CD14-positive monocyte (primary cell): ENCODE measurements at regions not wholly inside any gene's neighbourhood (a gene's known extent, or its start where the extent isn't known, plus 50 kb on each side); places are given as distances from the start of the nearest gene placed in this dataset.

Experiments
- DNase-seq, 3 donors: peaks; one replicate each; pipeline ENCODE4 v3.0.0-alpha.2; 2011 to 2022
- H2AFZ ChIP-seq: 2 replicates; pipeline ENCODE4 v1.6.0; 2012; ENCODE audit warnings: mild to moderate bottlenecking, low read depth, low read length, inconsistent platforms; ENCODE audit not compliant: insufficient read depth, poor library complexity, severe bottlenecking
- H3K27ac ChIP-seq, 2 donors: 1 replicate in 1 of 2; 2 replicates in 1 of 2; pipeline ENCODE4 v1.5.1; 2012 to 2013; ENCODE audit warnings: low read length in 2 of 2, control low read depth in 1 of 2, inconsistent platforms in 1 of 2, low read depth in 1 of 2, mild to moderate bottlenecking in 1 of 2
- H3K27me3 ChIP-seq, 2 donors: one replicate each; pipeline versions ENCODE4 v1.6.0 to v1.6.1; 2011 to 2013; ENCODE audit warnings: low read length in 2 of 2; ENCODE audit not compliant: control insufficient read depth in 2 of 2, insufficient read depth in 2 of 2
- H3K36me3 ChIP-seq, 2 donors: replicated peaks in 1 of 2; 1 replicate in 1 of 2; 2 replicates in 1 of 2; pipeline versions ENCODE4 v1.5.1 to v1.6.1; 2012 to 2013; ENCODE audit warnings: low read length in 2 of 2, control low read depth in 1 of 2, inconsistent platforms in 1 of 2, mild to moderate bottlenecking in 1 of 2; ENCODE audit not compliant: insufficient read depth in 2 of 2, control insufficient read depth in 1 of 2
- H3K4me1 ChIP-seq, 2 donors: 1 replicate in 1 of 2; 2 replicates in 1 of 2; pipeline versions ENCODE4 v1.5.1 to v1.6.1; 2012 to 2013; ENCODE audit warnings: low read length in 2 of 2, control low read depth in 1 of 2, inconsistent platforms in 1 of 2, mild to moderate bottlenecking in 1 of 2, moderate library complexity in 1 of 2; ENCODE audit not compliant: insufficient read depth in 2 of 2, control insufficient read depth in 1 of 2
- H3K4me2 ChIP-seq: replicated peaks from 2 replicates; pipeline ENCODE3; 2012; ENCODE audit warnings: low read length, moderate library complexity, mild to moderate bottlenecking; ENCODE audit not compliant: poor library complexity, severe bottlenecking; ENCODE audit errors: extremely low read depth
- H3K4me3 ChIP-seq, 3 experiments: fragments of 200-600 bp in 1 of 3; sonication (generic) in 1 of 3; replicated peaks in 1 of 3; 1 replicate in 2 of 3; 2 replicates in 1 of 3; pipeline ENCODE4 v1.5.1; 2011 to 2013; ENCODE audit warnings: low read length in 3 of 3, mild to moderate bottlenecking in 3 of 3, control low read depth in 2 of 3, low read depth in 2 of 3, inconsistent platforms in 1 of 3, moderate library complexity in 1 of 3
- H3K79me2 ChIP-seq: 2 replicates; pipeline ENCODE4 v1.6.0; 2012; ENCODE audit warnings: mild to moderate bottlenecking, control low read depth, inconsistent platforms, low read length, moderate library complexity; ENCODE audit not compliant: insufficient read depth
- H3K9ac ChIP-seq: 2 replicates; pipeline ENCODE4 v1.6.0; 2017; ENCODE audit warnings: low read length, mild to moderate bottlenecking; ENCODE audit not compliant: insufficient read depth, poor library complexity, severe bottlenecking
- H3K9me3 ChIP-seq, 2 donors: replicated peaks in 1 of 2; 1 replicate in 1 of 2; 2 replicates in 1 of 2; pipeline versions ENCODE4 v1.5.1 to v1.6.1; 2012 to 2013; ENCODE audit warnings: low read length in 2 of 2, control low read depth in 1 of 2; ENCODE audit not compliant: control insufficient read depth in 1 of 2, insufficient read depth in 1 of 2
- H4K20me1 ChIP-seq: 2 replicates; pipeline ENCODE4 v1.6.0; 2012; ENCODE audit warnings: mild to moderate bottlenecking, low read length, control low read depth, moderate library complexity; ENCODE audit not compliant: insufficient read depth
- H3K27ac Mint-ChIP-seq, 7 donors: one replicate each; pipeline ENCODE4 v1.8.0; 2020; ENCODE audit warnings: mild to moderate bottlenecking in 7 of 7, mixed read lengths in 7 of 7, moderate library complexity in 6 of 7, inconsistent platforms in 2 of 7
- H3K27me3 Mint-ChIP-seq, 3 donors: one replicate each; pipeline ENCODE4 v1.8.0; 2021 to 2022; ENCODE audit warnings: low read depth in 3 of 3, mild to moderate bottlenecking in 3 of 3, mixed read lengths in 3 of 3, moderate library complexity in 3 of 3, inconsistent platforms in 1 of 3
- H3K36me3 Mint-ChIP-seq, 2 donors: one replicate each; pipeline ENCODE4 v1.8.0; 2020; ENCODE audit warnings: mixed read lengths in 2 of 2, inconsistent platforms in 1 of 2, mild to moderate bottlenecking in 1 of 2
- H3K4me1 Mint-ChIP-seq: one replicate; pipeline ENCODE4 v1.8.0; 2020; ENCODE audit warnings: mild to moderate bottlenecking, mixed read lengths
- H3K4me3 Mint-ChIP-seq, 2 donors: one replicate each; pipeline ENCODE4 v1.8.0; 2020; ENCODE audit warnings: mild to moderate bottlenecking in 2 of 2, mixed read lengths in 2 of 2, moderate library complexity in 1 of 2
- H3K9me3 Mint-ChIP-seq, 7 donors: one replicate each; pipeline ENCODE4 v1.8.0; 2020 to 2022; ENCODE audit warnings: mixed read lengths in 7 of 7, mild to moderate bottlenecking in 6 of 7, moderate library complexity in 6 of 7, inconsistent platforms in 2 of 7
- CTCF ChIP-seq: fragments of 200-600 bp; IDR thresholded peaks from one replicate; pipeline ENCODE4 v1.8.0; 2022; ENCODE audit warnings: antibody characterized with exemption, mild to moderate bottlenecking
- WGBS: methylation state at CpG from one replicate; pipeline ENCODE4 v1.1.5; 2013; ENCODE audit warnings: missing lambda C conversion rate; ENCODE audit not compliant: insufficient coverage; 5-methylcytosine and 5-hydroxymethylcytosine counted together
- intact Hi-C, 2 donors: fragments of 100-400 bp; cut with micrococcal nuclease; formaldehyde crosslinking; loops; one replicate each; pipeline versions ENCODE4 v1.15.0 to v1.15.1; 2023

- H3K9me3 ChIP-seq = no peaks in the 10 kb centered on the region
- peaks cover 29 to 38% of the 10 kb centered on the region in 2 donors for H3K27me3 ChIP-seq
- no peak overlapping the region for H3K9ac ChIP-seq
- H3K27ac ChIP-seq = no peak overlapping the region
- H3K36me3 ChIP-seq = no peaks in the 10 kb centered on the region
- no peaks in the 10 kb centered on the region for H4K20me1 ChIP-seq
- intact Hi-C loops = no loop called here
- no peaks in the 10 kb centered on the region for H3K36me3 Mint-ChIP-seq
- TF ChIP-seq CTCF = no peak
- DNase-seq = no peak
- H3K4me1 Mint-ChIP-seq = no peaks in the 10 kb centered on the region
- H3K27ac Mint-ChIP-seq = no peak overlapping the region
- WGBS = 17% methylated on average over 50 of the region's 50 CpGs
- peaks cover 0 to 8% (median 2%) of the 10 kb centered on the region in 7 donors for H3K9me3 Mint-ChIP-seq
- no peak overlapping the region for H3K4me2 ChIP-seq
- H3K27me3 Mint-ChIP-seq = peaks cover 41 to 53% (median 42%) of the 10 kb centered on the region in 3 donors
- no peaks in the 10 kb centered on the region for H3K4me1 ChIP-seq
- no peak overlapping the region for H3K4me3 ChIP-seq
- no peaks in the 10 kb centered on the region for H3K79me2 ChIP-seq
- H2AFZ ChIP-seq = no peak overlapping the region
- peak overlapping the region in 1 of 2 donors; percentile 61 for H3K4me3 Mint-ChIP-seq
Observed at GRCh38 chr5:175772747-175773533, 98.4 kb upstream of the CPLX2 start.

GRCh38 chr5:175773534-175774070 lies 97.8 kb upstream of the CPLX2 start:
- intact Hi-C loops = no loop called here
- TF ChIP-seq CTCF = no peak
- no peak for DNase-seq
- Histone ChIP-seq H3K9me3 (no peaks in the 10 kb centered on the region), H3K27ac (no peak overlapping the region), H4K20me1 (no peaks in the 10 kb centered on the region), H2AFZ (no peak overlapping the region), H3K27me3 (peaks cover 29 to 38% of the 10 kb centered on the region in 2 donors), H3K4me2 (no peak overlapping the region), H3K36me3 (no peaks in the 10 kb centered on the region), H3K9ac (no peak overlapping the region), H3K4me1 (no peaks in the 10 kb centered on the region), H3K79me2 (no peaks in the 10 kb centered on the region), H3K4me3 (no peak overlapping the region)
- peak overlapping the region in 1 of 2 donors; percentile 61 for H3K4me3 Mint-ChIP-seq
- no peak overlapping the region for H3K27ac Mint-ChIP-seq
- WGBS = 21% methylated on average over 8 of the region's 12 CpGs
- peaks cover 40 to 53% (median 41%) of the 10 kb centered on the region in 3 donors for H3K27me3 Mint-ChIP-seq
- H3K36me3 Mint-ChIP-seq = no peaks in the 10 kb centered on the region
- no peaks in the 10 kb centered on the region for H3K4me1 Mint-ChIP-seq
- H3K9me3 Mint-ChIP-seq = peaks cover 0 to 5% (median 2%) of the 10 kb centered on the region in 7 donors
